ENCODE measurements at regions not wholly inside any gene's neighbourhood (a gene's known extent, or its start where the extent isn't known, plus 50 kb on each side); places are given as distances from the start of the nearest gene placed in this dataset.

GRCh38 chr3:194082743-194083636 lies 53.0 kb upstream of the HES1 start:
- DNase-seq (ENCODE audit: insufficient read length, low spot score) = no peak
- TF ChIP-seq SPI1 (IDR thresholded peaks at IDR 0.05; ENCODE audit: low read depth, low read length) (no peak), POLR2AphosphoS5 (IDR thresholded peaks at IDR 0.05; ENCODE audit: low read depth, low read length) (no peak), POLR2A (IDR thresholded peaks at IDR 0.05; ENCODE audit: low read depth, low read length) (no peak), POU2F2 (IDR thresholded peaks at IDR 0.05; ENCODE audit: low read depth, low read length) (no peak)
- no peak for FAIRE-seq

- TF ChIP-seq TAF1 (IDR thresholded peaks at IDR 0.05; ENCODE audit: low read depth, low read length) (no peak), POLR2A (IDR thresholded peaks at IDR 0.05; ENCODE audit: low read depth, low read length) (no peak), SPI1 (IDR thresholded peaks at IDR 0.05; ENCODE audit: low read depth, low read length) (no peak)
- DNase-seq (ENCODE audit: insufficient read length, low spot score) = no peak
- FAIRE-seq = peak; percentile 56
Measured at GRCh38 chr3:194083637-194084224, 52.2 kb upstream of the HES1 start.

DNA sequence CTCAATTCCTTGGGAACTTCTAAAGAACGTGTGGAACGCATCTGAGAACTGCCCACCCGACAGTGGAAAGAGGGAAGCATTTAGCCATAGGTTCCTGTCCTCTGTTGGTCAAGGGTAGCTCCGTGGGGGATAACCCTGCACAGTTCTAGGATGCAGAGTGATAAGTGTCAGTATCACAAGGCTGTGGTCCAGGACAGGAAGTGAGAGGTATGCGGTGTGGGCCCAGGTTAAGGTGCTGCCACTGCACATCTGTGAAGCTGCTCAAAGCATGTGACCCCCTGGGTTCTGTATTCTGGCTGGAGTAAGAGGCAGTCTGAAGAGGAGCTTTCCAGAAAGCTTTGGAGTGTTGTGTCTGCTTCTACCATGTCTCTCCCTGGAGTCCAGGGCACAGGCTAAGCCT lies 51.7 kb upstream of the HES1 start:
- TF ChIP-seq TAF1 (IDR thresholded peaks at IDR 0.05; ENCODE audit: low read depth, low read length) (no peak), SPI1 (IDR thresholded peaks at IDR 0.05; ENCODE audit: low read depth, low read length) (peak; percentile 93), PAX5 (IDR thresholded peaks at IDR 0.05; ENCODE audit: insufficient read depth, low read length, severe bottlenecking) (peak; percentile 50), POLR2AphosphoS5 (IDR thresholded peaks at IDR 0.05; ENCODE audit: low read depth, low read length) (no peak)
- DNase-seq (ENCODE audit: insufficient read length, low spot score) (peak; percentile 66), FAIRE-seq (peak; percentile 73)
